ENCODE measurements at regions not wholly inside any gene's neighbourhood (a gene's known extent, or its start where the extent isn't known, plus 50 kb on each side); places are given as distances from the start of the nearest gene placed in this dataset.

DNA sequence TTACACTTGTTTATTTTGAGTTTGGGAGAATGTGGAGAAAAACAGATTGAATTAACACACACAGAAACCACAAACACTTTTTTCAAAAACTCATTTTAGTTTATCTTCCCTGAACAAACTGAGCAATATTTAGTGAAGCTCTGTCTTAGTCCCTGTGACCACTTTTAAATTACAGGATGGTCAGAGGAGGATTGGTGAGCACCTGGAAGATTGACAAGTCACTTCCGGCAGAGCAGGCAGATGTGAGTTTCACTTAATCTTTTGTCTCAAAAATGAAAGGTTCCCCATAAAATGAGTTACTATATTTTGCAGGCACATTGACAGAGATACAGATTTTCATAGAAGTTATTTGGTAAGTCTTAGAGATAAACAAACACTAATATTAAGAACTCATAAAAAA lies 970.1 kb downstream of the ADGRL3 start:
- Histone ChIP-seq H4K20me1 (ENCODE audit: insufficient read depth, low read length) (no peaks in the 10 kb centered on the region), H2AFZ (ENCODE audit: low read length) (no peak overlapping the region), H3K4me3 (ENCODE audit: low read depth, low read length, poor library complexity, severe bottlenecking) (no peak overlapping the region), H3K36me3 (ENCODE audit: insufficient read depth, low read length) (no peaks in the 10 kb centered on the region), H3K4me1 (ENCODE audit: insufficient read depth, low read length, poor library complexity, severe bottlenecking) (no peaks in the 10 kb centered on the region), H3K9me3 (ENCODE audit: low read length) (no peaks in the 10 kb centered on the region), H3K9me2 (ENCODE audit: insufficient read depth, low read length) (no peaks in the 10 kb centered on the region), H3K4me2 (ENCODE audit: low read length) (no peak overlapping the region), H3K79me2 (ENCODE audit: insufficient read depth, low read depth, low read length) (no peaks in the 10 kb centered on the region), H3K27ac (ENCODE audit: low read depth, low read length, poor library complexity, severe bottlenecking) (no peak overlapping the region)
- ChIA-PET POLR2A (no interaction called here), CTCF (ENCODE audit: unreplicated experiment) (no interaction called here)
- DNase-seq (ENCODE audit: low spot score), result no peak
- intact Hi-C loops (cut with micrococcal nuclease; ENCODE audit: unreplicated experiment), result no loop called here
- TF ChIP-seq EZH2phosphoT487 (IDR thresholded peaks at IDR 0.05; ENCODE audit: borderline replicate concordance, low read depth, low read length), result no peak
- TF ChIP-seq, protein P1, sequence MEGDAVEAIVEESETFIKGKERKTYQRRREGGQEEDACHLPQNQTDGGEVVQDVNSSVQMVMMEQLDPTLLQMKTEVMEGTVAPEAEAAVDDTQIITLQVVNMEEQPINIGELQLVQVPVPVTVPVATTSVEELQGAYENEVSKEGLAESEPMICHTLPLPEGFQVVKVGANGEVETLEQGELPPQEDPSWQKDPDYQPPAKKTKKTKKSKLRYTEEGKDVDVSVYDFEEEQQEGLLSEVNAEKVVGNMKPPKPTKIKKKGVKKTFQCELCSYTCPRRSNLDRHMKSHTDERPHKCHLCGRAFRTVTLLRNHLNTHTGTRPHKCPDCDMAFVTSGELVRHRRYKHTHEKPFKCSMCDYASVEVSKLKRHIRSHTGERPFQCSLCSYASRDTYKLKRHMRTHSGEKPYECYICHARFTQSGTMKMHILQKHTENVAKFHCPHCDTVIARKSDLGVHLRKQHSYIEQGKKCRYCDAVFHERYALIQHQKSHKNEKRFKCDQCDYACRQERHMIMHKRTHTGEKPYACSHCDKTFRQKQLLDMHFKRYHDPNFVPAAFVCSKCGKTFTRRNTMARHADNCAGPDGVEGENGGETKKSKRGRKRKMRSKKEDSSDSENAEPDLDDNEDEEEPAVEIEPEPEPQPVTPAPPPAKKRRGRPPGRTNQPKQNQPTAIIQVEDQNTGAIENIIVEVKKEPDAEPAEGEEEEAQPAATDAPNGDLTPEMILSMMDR (conservative IDR thresholded peaks at IDR 0.05; ENCODE audit: low read length), result no peak
- no TSS peak for BruUV-seq (replicated peaks)

DNA sequence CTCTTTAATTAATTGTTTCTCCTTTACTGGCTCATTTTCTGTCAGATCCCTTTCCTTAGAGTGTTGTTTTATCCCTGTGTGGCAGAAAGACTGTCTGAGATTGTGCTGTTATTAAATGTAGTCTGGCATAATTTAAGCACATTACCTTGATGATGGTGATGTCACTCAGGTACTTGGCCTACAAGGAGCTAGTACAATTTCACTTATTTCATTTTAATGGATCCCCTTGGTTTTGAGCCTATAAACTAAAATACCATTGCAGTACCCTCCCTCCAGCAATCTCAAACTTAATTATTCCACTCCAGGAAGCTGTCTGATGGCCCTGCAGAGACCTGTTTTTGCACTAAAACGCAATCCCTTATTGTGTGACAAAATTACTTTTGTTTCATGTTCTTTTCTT lies 968.6 kb downstream of the ADGRL3 start:
- no peaks in the 10 kb centered on the region for H3K4me1 ChIP-seq (ENCODE audit: insufficient read depth, low read length, poor library complexity, severe bottlenecking)
- ChIA-PET CTCF (ENCODE audit: unreplicated experiment) (no interaction called here), POLR2A (no interaction called here)
- H3K36me3 ChIP-seq (ENCODE audit: insufficient read depth, low read length), result no peaks in the 10 kb centered on the region
- H3K4me3 ChIP-seq (ENCODE audit: low read depth, low read length, poor library complexity, severe bottlenecking), result no peak overlapping the region
- H3K4me2 ChIP-seq (ENCODE audit: low read length), result no peak overlapping the region
- TF ChIP-seq EZH2phosphoT487 (IDR thresholded peaks at IDR 0.05; ENCODE audit: borderline replicate concordance, low read depth, low read length), result no peak
- TF ChIP-seq, protein P1 (conservative IDR thresholded peaks at IDR 0.05; ENCODE audit: low read length), result no peak
- intact Hi-C loops (cut with micrococcal nuclease; ENCODE audit: unreplicated experiment), result no loop called here
- no peaks in the 10 kb centered on the region for H3K9me3 ChIP-seq (ENCODE audit: low read length)
- H3K9me2 ChIP-seq (ENCODE audit: insufficient read depth, low read length), result no peaks in the 10 kb centered on the region
- no peaks in the 10 kb centered on the region for H3K79me2 ChIP-seq (ENCODE audit: insufficient read depth, low read depth, low read length)
- no peak for DNase-seq (ENCODE audit: low spot score)
- no peaks in the 10 kb centered on the region for H4K20me1 ChIP-seq (ENCODE audit: insufficient read depth, low read length)
- H2AFZ ChIP-seq (ENCODE audit: low read length), result no peak overlapping the region
- BruUV-seq (replicated peaks), result no TSS peak
- no peak overlapping the region for H3K27ac ChIP-seq (ENCODE audit: low read depth, low read length, poor library complexity, severe bottlenecking)

DNA sequence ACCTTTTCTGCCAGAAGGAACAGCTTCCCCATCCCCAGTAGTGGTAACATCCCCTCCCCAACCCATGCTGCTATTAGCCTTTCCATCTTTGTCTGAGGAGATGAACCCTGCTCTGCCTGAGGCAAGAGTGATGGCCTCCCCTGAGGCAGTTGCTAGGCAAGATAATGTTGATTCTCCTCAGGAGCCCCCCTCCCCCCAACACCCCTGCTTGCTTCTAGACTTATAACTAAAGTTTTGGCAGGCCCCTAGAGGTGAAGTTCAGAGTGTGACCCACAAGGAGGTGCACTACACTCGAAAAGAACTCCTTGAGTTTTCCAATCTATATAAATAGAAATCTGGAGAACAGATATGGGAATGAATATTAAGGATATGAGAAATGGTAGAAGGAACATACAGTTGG lies 962.5 kb downstream of the ADGRL3 start:
- CTCF ChIA-PET (ENCODE audit: unreplicated experiment), result no interaction called here
- BruUV-seq (replicated peaks), result no TSS peak
- H3K79me2 ChIP-seq (ENCODE audit: insufficient read depth, low read depth, low read length), result no peaks in the 10 kb centered on the region
- no peak overlapping the region for H3K4me3 ChIP-seq (ENCODE audit: low read depth, low read length, poor library complexity, severe bottlenecking)
- DNase-seq (ENCODE audit: low spot score), result no peak
- no peak overlapping the region for H3K4me2 ChIP-seq (ENCODE audit: low read length)
- H3K9me3 ChIP-seq (ENCODE audit: low read length), result no peaks in the 10 kb centered on the region
- intact Hi-C loops (cut with micrococcal nuclease; ENCODE audit: unreplicated experiment), result no loop called here
- H3K36me3 ChIP-seq (ENCODE audit: insufficient read depth, low read length), result no peaks in the 10 kb centered on the region
- POLR2A ChIA-PET, result no interaction called here
- H3K9me2 ChIP-seq (ENCODE audit: insufficient read depth, low read length), result no peaks in the 10 kb centered on the region
- H3K27ac ChIP-seq (ENCODE audit: low read depth, low read length, poor library complexity, severe bottlenecking), result no peak overlapping the region
- no peaks in the 10 kb centered on the region for H4K20me1 ChIP-seq (ENCODE audit: insufficient read depth, low read length)
- no peak overlapping the region for H2AFZ ChIP-seq (ENCODE audit: low read length)
- TF ChIP-seq, protein P1 (conservative IDR thresholded peaks at IDR 0.05; ENCODE audit: low read length), result no peak
- TF ChIP-seq EZH2phosphoT487 (IDR thresholded peaks at IDR 0.05; ENCODE audit: borderline replicate concordance, low read depth, low read length), result no peak
- no peaks in the 10 kb centered on the region for H3K4me1 ChIP-seq (ENCODE audit: insufficient read depth, low read length, poor library complexity, severe bottlenecking)

Data from OCI-LY7 (cell line).